ENCODE measurements at regions not wholly inside any gene's neighbourhood (a gene's known extent, or its start where the extent isn't known, plus 50 kb on each side); places are given as distances from the start of the nearest gene placed in this dataset.

DNA sequence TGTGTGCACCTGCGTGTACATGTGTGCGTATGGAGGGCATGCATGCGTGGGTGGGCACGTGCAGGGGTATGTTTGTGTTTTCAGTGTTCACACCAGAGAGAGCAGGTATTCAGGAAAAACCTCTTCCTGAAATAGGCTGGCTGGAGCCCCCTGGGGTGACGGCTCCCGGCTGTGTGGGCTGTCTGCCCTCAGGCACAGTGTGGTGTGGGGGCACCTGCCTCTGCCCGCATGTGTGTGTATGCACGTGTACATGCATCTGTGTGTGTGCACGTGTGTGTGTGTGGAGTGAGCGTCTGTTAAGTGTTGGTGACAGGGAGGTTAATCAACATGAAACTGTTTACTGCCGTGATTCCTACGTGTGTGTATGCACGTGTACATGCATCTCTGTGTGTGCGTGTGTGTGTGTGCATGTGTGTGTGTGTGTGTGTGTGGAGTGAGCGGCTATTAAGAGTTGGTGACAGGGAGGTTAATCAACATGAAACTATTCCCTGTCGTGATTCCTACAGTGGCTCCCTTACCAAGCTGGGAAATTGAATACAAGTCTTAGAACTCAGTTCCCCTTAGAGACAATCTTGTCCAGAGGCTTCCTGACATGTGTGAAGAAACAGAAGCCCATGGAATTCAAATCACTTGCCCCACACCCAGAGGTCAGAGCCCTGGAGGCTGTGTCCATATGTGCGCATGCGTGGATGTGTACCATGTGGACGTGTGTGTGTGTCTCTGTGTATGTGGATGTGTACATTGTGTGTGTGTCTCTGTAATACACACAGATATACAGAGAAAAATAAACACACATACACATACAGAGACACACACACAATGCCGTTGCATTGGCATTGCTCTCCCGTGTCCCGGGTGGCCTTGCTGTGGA is 372.4 kb upstream of the IRX4 start:
- TF ChIP-seq, protein P1, sequence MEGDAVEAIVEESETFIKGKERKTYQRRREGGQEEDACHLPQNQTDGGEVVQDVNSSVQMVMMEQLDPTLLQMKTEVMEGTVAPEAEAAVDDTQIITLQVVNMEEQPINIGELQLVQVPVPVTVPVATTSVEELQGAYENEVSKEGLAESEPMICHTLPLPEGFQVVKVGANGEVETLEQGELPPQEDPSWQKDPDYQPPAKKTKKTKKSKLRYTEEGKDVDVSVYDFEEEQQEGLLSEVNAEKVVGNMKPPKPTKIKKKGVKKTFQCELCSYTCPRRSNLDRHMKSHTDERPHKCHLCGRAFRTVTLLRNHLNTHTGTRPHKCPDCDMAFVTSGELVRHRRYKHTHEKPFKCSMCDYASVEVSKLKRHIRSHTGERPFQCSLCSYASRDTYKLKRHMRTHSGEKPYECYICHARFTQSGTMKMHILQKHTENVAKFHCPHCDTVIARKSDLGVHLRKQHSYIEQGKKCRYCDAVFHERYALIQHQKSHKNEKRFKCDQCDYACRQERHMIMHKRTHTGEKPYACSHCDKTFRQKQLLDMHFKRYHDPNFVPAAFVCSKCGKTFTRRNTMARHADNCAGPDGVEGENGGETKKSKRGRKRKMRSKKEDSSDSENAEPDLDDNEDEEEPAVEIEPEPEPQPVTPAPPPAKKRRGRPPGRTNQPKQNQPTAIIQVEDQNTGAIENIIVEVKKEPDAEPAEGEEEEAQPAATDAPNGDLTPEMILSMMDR (conservative IDR thresholded peaks at IDR 0.05; ENCODE audit: low read length), result no peak
- no peak for TF ChIP-seq EZH2phosphoT487 (IDR thresholded peaks at IDR 0.05; ENCODE audit: borderline replicate concordance)

All from Loucy (cell line).